ENCODE measurements at regions not wholly inside any gene's neighbourhood (a gene's known extent, or its start where the extent isn't known, plus 50 kb on each side); places are given as distances from the start of the nearest gene placed in this dataset.

DNA sequence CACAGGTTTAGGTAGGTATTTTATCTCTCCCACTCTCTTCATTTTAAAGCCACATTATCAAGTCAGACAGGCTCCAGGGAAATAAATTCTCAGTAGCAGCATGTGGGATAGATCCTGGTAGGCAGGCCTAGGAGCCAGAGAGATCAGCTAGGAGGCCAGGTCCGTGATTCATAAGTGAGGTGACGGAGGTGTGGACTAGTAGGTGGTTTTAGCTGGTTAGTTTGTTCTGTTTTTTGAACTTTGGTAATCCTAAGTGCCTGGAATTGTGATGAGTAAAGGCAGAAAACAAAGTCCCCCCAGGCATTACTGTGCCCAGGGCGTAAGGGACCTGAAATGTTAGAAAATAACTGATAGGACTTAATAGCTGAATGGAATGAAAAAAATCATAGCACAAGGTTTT lies 53.6 kb upstream of the E2F3 start:
- no peaks in the 10 kb centered on the region for H3K36me3 ChIP-seq (ENCODE audit: control insufficient read depth in 1 of 2, insufficient read depth in 2 of 2, low read length in 2 of 2)
- no peaks in the 10 kb centered on the region for H3K4me1 ChIP-seq (ENCODE audit: control insufficient read depth in 1 of 2, insufficient read depth in 2 of 2, low read length in 2 of 2)
- DNase-seq (ENCODE audit: low read depth, low spot score), result no peak
- no peaks in the 10 kb centered on the region for H4K20me1 ChIP-seq (ENCODE audit: insufficient read depth)
- H3K4me2 ChIP-seq (ENCODE audit: low read length), result no peak overlapping the region
- no peak for ATAC-seq
- CTCF ChIA-PET, result no interaction called here
- no peak overlapping the region for H3K4me3 ChIP-seq (replicated peaks in 1 of 2; ENCODE audit: low read depth in 1 of 2, low read length in 2 of 2)
- RAD21 ChIA-PET (ENCODE audit: low non-redundant PET in 1 of 2, low total read pairs in 2 of 2, uncharacterized antibody in 2 of 2, unreplicated experiment in 2 of 2), result no interaction called here
- no peak overlapping the region for H2AFZ ChIP-seq (ENCODE audit: low read depth, low read length, poor library complexity, severe bottlenecking)
- BruUV-seq (replicated peaks), result no TSS peak
- H3K9ac ChIP-seq (ENCODE audit: low read length), result no peak overlapping the region
- no peaks in the 10 kb centered on the region for H3K9me2 ChIP-seq (ENCODE audit: insufficient read depth)
- intact Hi-C loops (cut with micrococcal nuclease), result no loop called here
- TF ChIP-seq, protein P1, sequence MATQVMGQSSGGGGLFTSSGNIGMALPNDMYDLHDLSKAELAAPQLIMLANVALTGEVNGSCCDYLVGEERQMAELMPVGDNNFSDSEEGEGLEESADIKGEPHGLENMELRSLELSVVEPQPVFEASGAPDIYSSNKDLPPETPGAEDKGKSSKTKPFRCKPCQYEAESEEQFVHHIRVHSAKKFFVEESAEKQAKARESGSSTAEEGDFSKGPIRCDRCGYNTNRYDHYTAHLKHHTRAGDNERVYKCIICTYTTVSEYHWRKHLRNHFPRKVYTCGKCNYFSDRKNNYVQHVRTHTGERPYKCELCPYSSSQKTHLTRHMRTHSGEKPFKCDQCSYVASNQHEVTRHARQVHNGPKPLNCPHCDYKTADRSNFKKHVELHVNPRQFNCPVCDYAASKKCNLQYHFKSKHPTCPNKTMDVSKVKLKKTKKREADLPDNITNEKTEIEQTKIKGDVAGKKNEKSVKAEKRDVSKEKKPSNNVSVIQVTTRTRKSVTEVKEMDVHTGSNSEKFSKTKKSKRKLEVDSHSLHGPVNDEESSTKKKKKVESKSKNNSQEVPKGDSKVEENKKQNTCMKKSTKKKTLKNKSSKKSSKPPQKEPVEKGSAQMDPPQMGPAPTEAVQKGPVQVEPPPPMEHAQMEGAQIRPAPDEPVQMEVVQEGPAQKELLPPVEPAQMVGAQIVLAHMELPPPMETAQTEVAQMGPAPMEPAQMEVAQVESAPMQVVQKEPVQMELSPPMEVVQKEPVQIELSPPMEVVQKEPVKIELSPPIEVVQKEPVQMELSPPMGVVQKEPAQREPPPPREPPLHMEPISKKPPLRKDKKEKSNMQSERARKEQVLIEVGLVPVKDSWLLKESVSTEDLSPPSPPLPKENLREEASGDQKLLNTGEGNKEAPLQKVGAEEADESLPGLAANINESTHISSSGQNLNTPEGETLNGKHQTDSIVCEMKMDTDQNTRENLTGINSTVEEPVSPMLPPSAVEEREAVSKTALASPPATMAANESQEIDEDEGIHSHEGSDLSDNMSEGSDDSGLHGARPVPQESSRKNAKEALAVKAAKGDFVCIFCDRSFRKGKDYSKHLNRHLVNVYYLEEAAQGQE (IDR thresholded peaks at IDR 0.05; ENCODE audit: low read depth), result no peak
- TF ChIP-seq, protein P2, sequence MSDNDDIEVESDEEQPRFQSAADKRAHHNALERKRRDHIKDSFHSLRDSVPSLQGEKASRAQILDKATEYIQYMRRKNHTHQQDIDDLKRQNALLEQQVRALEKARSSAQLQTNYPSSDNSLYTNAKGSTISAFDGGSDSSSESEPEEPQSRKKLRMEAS (IDR thresholded peaks at IDR 0.05), result no peak
- TF ChIP-seq, protein P3, sequence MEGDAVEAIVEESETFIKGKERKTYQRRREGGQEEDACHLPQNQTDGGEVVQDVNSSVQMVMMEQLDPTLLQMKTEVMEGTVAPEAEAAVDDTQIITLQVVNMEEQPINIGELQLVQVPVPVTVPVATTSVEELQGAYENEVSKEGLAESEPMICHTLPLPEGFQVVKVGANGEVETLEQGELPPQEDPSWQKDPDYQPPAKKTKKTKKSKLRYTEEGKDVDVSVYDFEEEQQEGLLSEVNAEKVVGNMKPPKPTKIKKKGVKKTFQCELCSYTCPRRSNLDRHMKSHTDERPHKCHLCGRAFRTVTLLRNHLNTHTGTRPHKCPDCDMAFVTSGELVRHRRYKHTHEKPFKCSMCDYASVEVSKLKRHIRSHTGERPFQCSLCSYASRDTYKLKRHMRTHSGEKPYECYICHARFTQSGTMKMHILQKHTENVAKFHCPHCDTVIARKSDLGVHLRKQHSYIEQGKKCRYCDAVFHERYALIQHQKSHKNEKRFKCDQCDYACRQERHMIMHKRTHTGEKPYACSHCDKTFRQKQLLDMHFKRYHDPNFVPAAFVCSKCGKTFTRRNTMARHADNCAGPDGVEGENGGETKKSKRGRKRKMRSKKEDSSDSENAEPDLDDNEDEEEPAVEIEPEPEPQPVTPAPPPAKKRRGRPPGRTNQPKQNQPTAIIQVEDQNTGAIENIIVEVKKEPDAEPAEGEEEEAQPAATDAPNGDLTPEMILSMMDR (IDR thresholded peaks at IDR 0.05 in 2 of 3, conservative IDR thresholded peaks at IDR 0.05 in 1 of 3; ENCODE audit: borderline replicate concordance in 1 of 3, insufficient read depth in 1 of 3, low read depth in 2 of 3, low read length in 2 of 3), result no peak
- TF ChIP-seq EZH2phosphoT487 (IDR thresholded peaks at IDR 0.05; ENCODE audit: borderline replicate concordance), result no peak
- no peak for TF ChIP-seq ZNF274 (IDR thresholded peaks at IDR 0.05; ENCODE audit: low read depth, low read length)
- TF ChIP-seq YY1 (IDR thresholded peaks at IDR 0.05; ENCODE audit: extremely low read depth, insufficient replicate concordance, low read depth, low read length), result no peak
- no peak for TF ChIP-seq SRF (IDR thresholded peaks at IDR 0.05; ENCODE audit: low read depth)
- no peaks in the 10 kb centered on the region for H3K27me3 ChIP-seq (ENCODE audit: insufficient read depth, low read length)
- no peak overlapping the region for H3K27ac ChIP-seq (ENCODE audit: low read depth, low read length)
- POLR2A ChIA-PET, result no interaction called here
- H3K79me2 ChIP-seq (ENCODE audit: insufficient read depth, low read length), result no peaks in the 10 kb centered on the region
- H3K9me3 ChIP-seq (ENCODE audit: control insufficient read depth in 1 of 2, insufficient read depth in 1 of 2, low read depth in 1 of 2, low read length in 2 of 2), result peaks cover 0 to 1% of the 10 kb centered on the region in 2 experiments; a peak in 1 of 4 replicates
